Smooth muscle cell (in vitro differentiated cells): ENCODE measurements at regions not wholly inside any gene's neighbourhood (a gene's known extent, or its start where the extent isn't known, plus 50 kb on each side); places are given as distances from the start of the nearest gene placed in this dataset.

Experiments
- DNase-seq: peaks from one replicate; lab custom pipeline; 2025; ENCODE audit not compliant: unreplicated experiment; lab: John Stamatoyannopoulos, UW
- H2AFZ ChIP-seq: fragments of 200-600 bp; sonication (generic); 2 replicates; pipeline ENCODE4 v1.6.0; 2016; ENCODE audit warnings: antibody characterized with exemption, low read depth, mild to moderate bottlenecking
- H3F3A ChIP-seq: fragments of 200-600 bp; sonication (generic); 2 replicates; pipeline ENCODE4 v1.6.0; 2017; ENCODE audit warnings: antibody characterized with exemption, low read depth
- H3K27ac ChIP-seq: fragments of 200-600 bp; sonication (generic); 2 replicates; pipeline ENCODE4 v1.5.1; 2016; ENCODE audit warnings: low read depth, mild to moderate bottlenecking
- H3K27me3 ChIP-seq: fragments of 200-600 bp; sonication (generic); 2 replicates; pipeline ENCODE4 v1.6.1; 2016; ENCODE audit warnings: low read depth, mild to moderate bottlenecking
- H3K36me3 ChIP-seq: fragments of 200-600 bp; sonication (generic); 2 replicates; pipeline ENCODE4 v1.5.1; 2016; ENCODE audit warnings: low read depth
- H3K4me1 ChIP-seq: fragments of 200-600 bp; sonication (generic); 2 replicates; pipeline ENCODE4 v1.5.1; 2016; ENCODE audit warnings: low read depth
- H3K4me2 ChIP-seq: fragments of 200-600 bp; sonication (generic); 2 replicates; pipeline ENCODE4 v1.6.0; 2016; ENCODE audit warnings: mild to moderate bottlenecking
- H3K4me3 ChIP-seq: fragments of 200-600 bp; sonication (generic); 2 replicates; pipeline ENCODE4 v1.5.1; 2016; ENCODE audit warnings: mild to moderate bottlenecking
- H3K79me2 ChIP-seq: fragments of 200-600 bp; sonication (generic); 2 replicates; pipeline ENCODE4 v1.6.0; 2016; ENCODE audit warnings: low read depth, mild to moderate bottlenecking
- H3K9ac ChIP-seq: fragments of 200-600 bp; sonication (generic); 2 replicates; pipeline ENCODE4 v1.6.0; 2016; ENCODE audit warnings: low read depth
- H3K9me3 ChIP-seq: fragments of 200-600 bp; sonication (generic); replicated peaks from 2 replicates; pipeline ENCODE4 v1.5.1; 2016; ENCODE audit warnings: low read depth
- H4K20me1 ChIP-seq: fragments of 200-600 bp; sonication (generic); 2 replicates; pipeline ENCODE4 v1.6.0; 2016; ENCODE audit warnings: low read depth
- CTCF ChIP-seq: fragments of 200-600 bp; sonication (generic); IDR thresholded peaks from 2 replicates; pipeline ENCODE4 v1.5.1; 2017; ENCODE audit warnings: borderline replicate concordance, mild to moderate bottlenecking, antibody characterized with exemption; ENCODE audit not compliant: insufficient read depth, poor library complexity, severe bottlenecking
- WGBS: methylation state at CpG from one replicate; pipeline ENCODE4 v1.1.7; 2016; ENCODE audit warnings: low lambda C conversion rate; 5-methylcytosine and 5-hydroxymethylcytosine counted together

- Histone ChIP-seq H3K27ac (no peak overlapping the region), H3K36me3 (no peaks in the 10 kb centered on the region), H4K20me1 (no peaks in the 10 kb centered on the region), H3K27me3 (peaks cover 26% of the 10 kb centered on the region), H3K4me3 (no peak overlapping the region), H2AFZ (no peak overlapping the region), H3K4me2 (no peak overlapping the region), H3K4me1 (no peaks in the 10 kb centered on the region), H3K79me2 (no peaks in the 10 kb centered on the region), H3F3A (no peaks in the 10 kb centered on the region), H3K9me3 (no peaks in the 10 kb centered on the region), H3K9ac (no peak overlapping the region)
- TF ChIP-seq CTCF = no peak
- no peak for DNase-seq
Measured at GRCh38 chr20:16123623-16124022, 449.6 kb downstream of the KIF16B start.

- Histone ChIP-seq H3F3A (no peaks in the 10 kb centered on the region), H3K27me3 (peaks cover 32% of the 10 kb centered on the region), H3K4me3 (no peak overlapping the region), H3K36me3 (no peaks in the 10 kb centered on the region), H3K79me2 (no peaks in the 10 kb centered on the region), H3K4me1 (no peaks in the 10 kb centered on the region), H3K9ac (no peak overlapping the region), H2AFZ (no peak overlapping the region), H3K4me2 (no peak overlapping the region), H4K20me1 (no peaks in the 10 kb centered on the region), H3K9me3 (no peaks in the 10 kb centered on the region), H3K27ac (no peak overlapping the region)
- DNase-seq = no peak
- WGBS = 97% methylated on average over 3 of the region's 3 CpGs
- TF ChIP-seq CTCF = no peak
Measured at GRCh38 chr20:16119909-16120308, 453.3 kb downstream of the KIF16B start.

GRCh38 chr20:16115911-16116552 lies 457.2 kb downstream of the KIF16B start:
- 78% methylated on average over 2 of the region's 2 CpGs for WGBS
- no peak overlapping the region for H3K4me3 ChIP-seq
- no peaks in the 10 kb centered on the region for H3K79me2 ChIP-seq
- no peak overlapping the region for H2AFZ ChIP-seq
- H3K27ac ChIP-seq = no peak overlapping the region
- no peak overlapping the region for H3K4me2 ChIP-seq
- no peaks in the 10 kb centered on the region for H3F3A ChIP-seq
- no peak for DNase-seq
- H3K27me3 ChIP-seq = peaks cover 10% of the 10 kb centered on the region
- H3K9ac ChIP-seq = no peak overlapping the region
- H3K36me3 ChIP-seq = no peaks in the 10 kb centered on the region
- no peak for TF ChIP-seq CTCF
- H3K4me1 ChIP-seq = no peaks in the 10 kb centered on the region
- no peaks in the 10 kb centered on the region for H3K9me3 ChIP-seq
- no peaks in the 10 kb centered on the region for H4K20me1 ChIP-seq

- 88% methylated on average over 2 of the region's 2 CpGs for WGBS
- DNase-seq = no peak
- Histone ChIP-seq H3K79me2 (no peaks in the 10 kb centered on the region), H2AFZ (no peak overlapping the region), H3K36me3 (no peaks in the 10 kb centered on the region), H3K4me2 (no peak overlapping the region), H4K20me1 (no peaks in the 10 kb centered on the region), H3K9me3 (no peaks in the 10 kb centered on the region), H3K4me3 (no peak overlapping the region), H3F3A (no peaks in the 10 kb centered on the region), H3K27me3 (peaks cover 6% of the 10 kb centered on the region), H3K27ac (no peak overlapping the region), H3K9ac (no peak overlapping the region), H3K4me1 (no peaks in the 10 kb centered on the region)
- TF ChIP-seq CTCF = no peak
Measured at GRCh38 chr20:16113736-16114135, 459.5 kb downstream of the KIF16B start.
